Right lobe of liver (tissue), 6 donors: ENCODE measurements at regions not wholly inside any gene's neighbourhood (a gene's known extent, or its start where the extent isn't known, plus 50 kb on each side); places are given as distances from the start of the nearest gene placed in this dataset.

Experiments
- ATAC-seq, 4 donors: fragments of 200-7000 bp; cut with Tn5 transposase; one replicate each; pipeline ENCODE4 v1.9.1; 2020; ENCODE audit warnings: mild to moderate bottlenecking in 4 of 4, moderate library complexity in 4 of 4
- DNase-seq, 3 donors: peaks; one replicate each; pipeline ENCODE4 v3.0.0-alpha.2; 2020
- H3K27ac ChIP-seq, 3 donors: fragments of 200-600 bp; one replicate each; pipeline ENCODE4 v1.8.0; 2022
- H3K27me3 ChIP-seq, 2 donors: fragments of 200-600 bp; one replicate each; pipeline ENCODE4 v1.8.0; 2022
- H3K36me3 ChIP-seq, 4 donors: fragments of 200-600 bp; sonication (generic) in 1 of 4; one replicate each; pipeline versions ENCODE4 v1.5.1 to v1.8.0; 2017 to 2022; ENCODE audit warnings: control low read depth in 1 of 4
- H3K4me1 ChIP-seq, 4 donors: fragments of 200-600 bp; sonication (generic) in 1 of 4; one replicate each; pipeline versions ENCODE4 v1.5.1 to v1.8.0; 2017 to 2022; ENCODE audit warnings: control low read depth in 1 of 4
- H3K4me3 ChIP-seq, 3 donors: fragments of 200-600 bp; one replicate each; pipeline ENCODE4 v1.8.0; 2022
- H3K9me3 ChIP-seq, 4 donors: fragments of 200-600 bp; sonication (generic) in 1 of 4; one replicate each; pipeline versions ENCODE4 v1.5.1 to v1.8.0; 2017 to 2022; ENCODE audit warnings: control low read depth in 1 of 4
- CTCF ChIP-seq, 4 donors: fragments of 200-600 bp in 3 of 4; fragments of 450-650 bp in 1 of 4; IDR thresholded peaks; one replicate each; pipeline versions ENCODE4 v1.5.1 to v1.8.0; 2016 to 2022; ENCODE audit warnings: antibody characterized with exemption in 4 of 4, mild to moderate bottlenecking in 2 of 4
- POLR2A ChIP-seq: fragments of 450-650 bp; IDR thresholded peaks from one replicate; pipeline ENCODE4 v1.6.1; 2017; ENCODE audit warnings: antibody characterized with exemption, mild to moderate bottlenecking
- WGBS: methylation state at CpG from one replicate; pipeline ENCODE4 v1.1.6; 2018; ENCODE audit warnings: low coverage, low lambda C conversion rate; ENCODE audit not compliant: insufficient coverage; ENCODE audit errors: missing lambda C conversion rate; 5-methylcytosine and 5-hydroxymethylcytosine counted together
- intact Hi-C, 2 donors: fragments of 100-400 bp; cut with DNase I; formaldehyde crosslinking; loops; one replicate each; pipeline versions ENCODE4 v1.11.2 to v1.14.1; 2022
- donor health status: DM: no; HTN: yes; CAD: no.
- donor health status: DM: no; HTN: no; CAD: no.
- donor health status: DM: no; HTN: no; CAD: no.
- donor health status: DM: no; HTN: yes; CAD: no.
- donor health status: DM: no; HTN: yes; CAD: no.

GRCh38 chr3:99250272-99250671, 348.8 kb upstream of the DCBLD2 start:
- Histone ChIP-seq H3K27me3 (no peaks in the 10 kb centered on the region), H3K36me3 (no peaks in the 10 kb centered on the region), H3K4me1 (peaks cover 0 to 17% (median 2%) of the 10 kb centered on the region in 4 donors), H3K9me3 (no peaks in the 10 kb centered on the region), H3K4me3 (no peak overlapping the region), H3K27ac (no peak overlapping the region)
- no peak for TF ChIP-seq CTCF (IDR thresholded peaks at IDR 0.05)
- no peak for TF ChIP-seq POLR2A
- ATAC-seq (peak in 2 of 4 donors; percentile 29 to 53), DNase-seq (no peak)
- WGBS: 65% methylated on average over 4 of the region's 4 CpGs
- intact Hi-C loops: no loop called here

- TF ChIP-seq POLR2A (no peak), CTCF (IDR thresholded peaks at IDR 0.05) (no peak)
- Histone ChIP-seq H3K36me3 (no peaks in the 10 kb centered on the region), H3K27ac (no peak overlapping the region), H3K4me1 (peaks cover 0 to 17% (median 2%) of the 10 kb centered on the region in 4 donors), H3K4me3 (no peak overlapping the region), H3K9me3 (no peaks in the 10 kb centered on the region), H3K27me3 (no peaks in the 10 kb centered on the region)
- intact Hi-C loops: no loop called here
- ATAC-seq (no peak), DNase-seq (no peak)
- 79% methylated on average over 6 of the region's 6 CpGs for WGBS
Measured at GRCh38 chr3:99249627-99250026, 348.1 kb upstream of the DCBLD2 start.

GRCh38 chr3:99248913-99249312, 347.4 kb upstream of the DCBLD2 start:
- peaks cover 0 to 17% (median 2%) of the 10 kb centered on the region in 4 donors for H3K4me1 ChIP-seq
- 39% methylated on average over 1 of the region's 1 CpG for WGBS
- ATAC-seq (no peak), DNase-seq (no peak)
- no peaks in the 10 kb centered on the region for H3K36me3 ChIP-seq
- no peaks in the 10 kb centered on the region for H3K9me3 ChIP-seq
- no peaks in the 10 kb centered on the region for H3K27me3 ChIP-seq
- no peak overlapping the region for H3K4me3 ChIP-seq
- TF ChIP-seq POLR2A: no peak
- no peak for TF ChIP-seq CTCF (IDR thresholded peaks at IDR 0.05)
- H3K27ac ChIP-seq: no peak overlapping the region
- intact Hi-C loops: no loop called here

GRCh38 chr3:99248130-99248529, 346.6 kb upstream of the DCBLD2 start:
- Histone ChIP-seq H3K4me3 (no peak overlapping the region), H3K9me3 (no peaks in the 10 kb centered on the region), H3K36me3 (no peaks in the 10 kb centered on the region), H3K27ac (no peak overlapping the region), H3K4me1 (peaks cover 0 to 17% (median 2%) of the 10 kb centered on the region in 4 donors), H3K27me3 (no peaks in the 10 kb centered on the region)
- ATAC-seq (no peak), DNase-seq (no peak)
- intact Hi-C loops: no loop called here
- TF ChIP-seq CTCF (IDR thresholded peaks at IDR 0.05) (no peak), POLR2A (no peak)
- WGBS: 54% methylated on average over 1 of the region's 1 CpG
